ENCODE measurements at regions not wholly inside any gene's neighbourhood (a gene's known extent, or its start where the extent isn't known, plus 50 kb on each side); places are given as distances from the start of the nearest gene placed in this dataset.

GRCh38 chr2:116413659-116414058 lies 1400.8 kb upstream of the DDX18 start:
- no peak for TF ChIP-seq POLR2AphosphoS5 (IDR thresholded peaks at IDR 0.05; ENCODE audit: low read length)
- no peak for TF ChIP-seq E4F1 (IDR thresholded peaks at IDR 0.05; ENCODE audit: borderline replicate concordance, partially characterized antibody)
- TF ChIP-seq ZNF24 (IDR thresholded peaks at IDR 0.05) = no peak
- TF ChIP-seq PML (IDR thresholded peaks at IDR 0.05; ENCODE audit: low read length) = no peak
- no peak for TF ChIP-seq POLR2A (IDR thresholded peaks at IDR 0.05; ENCODE audit: low read depth, low read length)

Data from GM12878 (cell line).